GM12865 (cell line): ENCODE measurements at regions not wholly inside any gene's neighbourhood (a gene's known extent, or its start where the extent isn't known, plus 50 kb on each side); places are given as distances from the start of the nearest gene placed in this dataset.

Experiments
- DNase-seq: peaks from one replicate; pipeline ENCODE4 v3.0.0; 2010; ENCODE audit warnings: low read depth
- H3K4me3 ChIP-seq: 2 replicates; pipeline ENCODE4 v1.5.1; 2011; ENCODE audit warnings: mild to moderate bottlenecking, low read depth, low read length, control low read depth
- TF ChIP-seq, protein P1 (sequence below): IDR thresholded peaks from 2 replicates; pipeline ENCODE4 v1.5.1; 2011; ENCODE audit warnings: low read length, control low read depth, low read depth, inconsistent platforms; ENCODE audit not compliant: insufficient read depth; ENCODE audit errors: missing control alignments

DNA sequence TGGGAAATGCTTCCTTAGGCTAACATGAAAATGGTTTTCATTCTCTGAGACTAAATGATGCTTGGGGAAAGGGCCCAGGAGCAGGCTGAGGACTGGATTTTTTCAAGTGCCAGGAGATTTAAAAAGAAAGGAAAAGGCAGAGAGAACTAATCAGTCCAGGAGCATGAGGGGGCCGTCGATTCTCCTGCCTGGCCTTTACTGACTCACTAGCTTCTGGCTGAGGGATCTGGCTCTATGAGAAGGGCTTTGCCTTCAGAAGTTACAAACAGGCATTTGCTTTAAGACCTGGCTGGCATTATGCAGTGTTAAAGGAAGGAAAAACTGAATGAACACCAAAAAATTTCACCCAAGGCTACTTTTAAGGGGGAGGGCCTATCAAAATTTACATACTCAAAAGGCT is 359.2 kb downstream of the PBX1 start:
- DNase-seq = no peak
- TF ChIP-seq, protein P1, sequence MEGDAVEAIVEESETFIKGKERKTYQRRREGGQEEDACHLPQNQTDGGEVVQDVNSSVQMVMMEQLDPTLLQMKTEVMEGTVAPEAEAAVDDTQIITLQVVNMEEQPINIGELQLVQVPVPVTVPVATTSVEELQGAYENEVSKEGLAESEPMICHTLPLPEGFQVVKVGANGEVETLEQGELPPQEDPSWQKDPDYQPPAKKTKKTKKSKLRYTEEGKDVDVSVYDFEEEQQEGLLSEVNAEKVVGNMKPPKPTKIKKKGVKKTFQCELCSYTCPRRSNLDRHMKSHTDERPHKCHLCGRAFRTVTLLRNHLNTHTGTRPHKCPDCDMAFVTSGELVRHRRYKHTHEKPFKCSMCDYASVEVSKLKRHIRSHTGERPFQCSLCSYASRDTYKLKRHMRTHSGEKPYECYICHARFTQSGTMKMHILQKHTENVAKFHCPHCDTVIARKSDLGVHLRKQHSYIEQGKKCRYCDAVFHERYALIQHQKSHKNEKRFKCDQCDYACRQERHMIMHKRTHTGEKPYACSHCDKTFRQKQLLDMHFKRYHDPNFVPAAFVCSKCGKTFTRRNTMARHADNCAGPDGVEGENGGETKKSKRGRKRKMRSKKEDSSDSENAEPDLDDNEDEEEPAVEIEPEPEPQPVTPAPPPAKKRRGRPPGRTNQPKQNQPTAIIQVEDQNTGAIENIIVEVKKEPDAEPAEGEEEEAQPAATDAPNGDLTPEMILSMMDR = no peak
- no peak overlapping the region for H3K4me3 ChIP-seq

DNA sequence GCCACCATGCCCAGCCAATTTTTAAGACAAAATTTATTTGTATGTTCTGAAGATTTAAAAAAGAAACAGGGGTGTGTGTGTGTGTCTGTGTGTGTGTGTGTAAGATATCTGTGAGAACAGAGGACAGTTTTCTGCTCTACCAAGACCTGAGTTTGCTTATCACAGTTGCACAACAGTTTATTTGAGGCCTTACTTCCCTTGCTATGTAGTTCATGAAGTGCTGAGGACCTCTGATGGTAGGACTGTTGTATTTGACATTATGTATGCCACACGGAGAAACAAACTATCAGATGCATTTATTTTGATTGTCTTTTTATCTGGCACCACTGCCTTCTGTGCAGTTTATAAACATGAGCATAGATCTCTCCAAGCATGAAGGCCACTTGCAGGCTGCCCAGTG is 355.2 kb downstream of the PBX1 start:
- DNase-seq = no peak
- H3K4me3 ChIP-seq = no peak overlapping the region
- TF ChIP-seq, protein P1 = no peak

DNA sequence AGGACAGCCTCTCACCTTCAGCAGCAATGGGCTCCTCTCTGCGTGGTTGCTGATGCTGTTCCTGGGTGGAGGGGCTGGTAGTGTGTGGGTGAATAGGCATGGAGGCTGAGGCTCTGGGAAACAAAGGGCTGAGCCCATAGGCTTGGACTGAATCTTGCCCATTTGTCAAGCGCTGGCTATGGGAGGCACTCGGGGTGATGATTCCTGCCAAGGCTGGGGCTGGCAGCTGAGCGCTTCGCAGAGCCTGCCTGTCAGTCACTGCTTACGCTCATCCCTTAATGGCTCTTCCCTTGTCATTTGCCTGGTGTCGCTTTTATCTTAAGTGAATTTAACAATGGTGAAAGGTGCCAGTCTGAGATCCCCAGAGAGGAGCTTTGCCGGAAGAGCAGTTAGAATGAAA is 353.3 kb downstream of the PBX1 start:
- TF ChIP-seq, protein P1 = no peak
- no peak overlapping the region for H3K4me3 ChIP-seq

DNA sequence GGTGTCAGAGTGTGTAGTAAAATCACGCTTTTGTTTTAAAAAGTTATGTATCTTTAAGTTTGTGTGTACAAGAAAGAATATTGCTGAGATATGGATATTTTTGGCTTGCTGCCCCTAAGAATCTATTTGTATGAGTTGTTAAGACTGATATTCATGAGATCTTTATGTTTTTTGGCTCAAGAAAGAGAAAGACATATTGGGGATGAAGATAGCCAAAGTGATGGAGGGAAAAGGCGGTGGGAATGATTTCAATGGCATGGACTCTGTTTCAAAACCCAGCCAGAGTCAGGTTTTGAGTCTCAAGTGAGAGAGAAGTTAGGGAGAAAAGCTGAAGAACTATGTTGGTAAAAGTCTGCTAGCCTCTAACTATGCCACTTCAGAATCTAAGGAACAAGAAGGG is 351.7 kb downstream of the PBX1 start:
- no peak overlapping the region for H3K4me3 ChIP-seq
- no peak for DNase-seq
- TF ChIP-seq, protein P1 = no peak

More for the DNA sequence above, 353.3 kb downstream of the PBX1 start:
- no peak for DNase-seq

DNA sequence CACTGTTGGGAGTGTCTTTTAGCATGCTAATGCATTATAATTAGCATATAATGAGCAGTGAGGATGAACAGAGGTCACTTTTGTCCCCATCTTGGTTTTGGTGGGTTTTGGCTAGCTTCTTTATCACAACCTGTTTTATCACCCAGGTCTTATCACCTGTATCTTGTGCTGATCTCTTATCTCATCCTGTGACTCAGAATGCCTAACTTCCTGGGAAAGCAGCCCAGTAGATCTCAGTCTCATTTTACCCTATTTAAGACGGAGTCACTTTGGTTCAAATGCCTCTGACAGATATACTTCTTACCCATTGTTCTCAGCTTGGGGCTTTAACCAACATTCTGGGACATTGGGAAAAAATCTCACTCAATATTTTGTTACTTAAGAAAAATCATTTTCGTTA is 348.7 kb downstream of the PBX1 start:
- TF ChIP-seq, protein P1 = no peak
- H3K4me3 ChIP-seq = no peak overlapping the region
- DNase-seq = no peak

DNA sequence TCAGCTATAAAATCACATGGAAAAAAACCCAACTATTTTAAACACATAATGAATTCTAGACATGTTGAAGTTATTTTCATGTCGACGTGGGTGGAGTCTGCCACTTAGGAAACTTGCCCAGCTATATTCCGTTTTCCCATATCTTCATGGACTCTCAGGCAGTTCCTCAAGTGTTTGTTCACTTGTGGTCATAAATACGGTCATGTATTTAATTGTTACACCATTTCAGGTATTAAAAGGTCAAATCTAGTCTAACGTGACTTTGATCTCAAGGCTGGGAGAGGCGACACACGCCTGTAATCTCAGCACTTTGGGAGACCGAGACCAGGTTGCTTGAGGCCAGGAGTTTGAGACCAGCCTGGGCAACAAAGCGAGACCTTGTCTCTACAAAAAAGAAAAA is 346.9 kb downstream of the PBX1 start:
- DNase-seq = no peak
- H3K4me3 ChIP-seq = no peak overlapping the region
- TF ChIP-seq, protein P1 = no peak

DNA sequence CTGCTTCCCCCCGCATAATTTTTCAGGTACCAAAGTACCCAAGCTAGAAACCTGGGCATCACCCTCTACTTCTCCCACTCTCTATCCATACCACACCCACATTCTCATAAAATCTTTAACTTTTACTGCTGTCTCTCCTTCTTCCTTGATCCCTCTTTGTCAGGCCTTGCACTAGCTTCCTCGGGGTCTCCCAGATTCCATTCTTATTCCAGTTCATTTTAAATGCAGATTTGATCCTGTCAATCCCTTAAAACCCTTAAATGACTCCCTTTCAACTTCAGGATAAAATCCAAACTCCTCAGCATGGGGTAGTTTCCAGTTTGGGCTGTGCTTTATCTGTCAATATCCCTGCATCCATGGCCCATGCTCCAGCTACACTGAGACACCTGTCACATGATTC is 343.5 kb downstream of the PBX1 start:
- DNase-seq = no peak
- no peak overlapping the region for H3K4me3 ChIP-seq
- TF ChIP-seq, protein P1 = no peak
